CD4-positive, alpha-beta T cell (primary cell): ENCODE measurements at regions not wholly inside any gene's neighbourhood (a gene's known extent, or its start where the extent isn't known, plus 50 kb on each side); places are given as distances from the start of the nearest gene placed in this dataset.
"Not testable (repeated sequence)": the region's sequence is repeated elsewhere in the genome, so short reads cannot be mapped to it uniquely, and the experiment has no call there.

Experiments
- ATAC-seq: fragments of 200-7000 bp; cut with Tn5 transposase; one replicate; pipeline ENCODE4 v1.10.0; 2022; ENCODE audit warnings: mild to moderate bottlenecking; ENCODE audit not compliant: poor library complexity
- CTCF ChIA-PET: fragments of 350-600 bp; sonication (Branson Sonifier 250); formaldehyde crosslinking; loops from one replicate; lab custom pipeline; 2021; ENCODE audit warnings: antibody characterized with exemption, inconsistent platforms; lab: Charles Lee
- POLR2A ChIA-PET: fragments of 350-600 bp; sonication (Branson Sonifier 250); formaldehyde crosslinking; loops from one replicate; lab custom pipeline; 2021; ENCODE audit warnings: antibody characterized with exemption, inconsistent platforms; lab: Charles Lee
- DNase-seq, 14 experiments: peaks; one replicate each; pipeline ENCODE4 v3.0.0-alpha.2; 2013 to 2020; ENCODE audit warnings: mixed read lengths in 2 of 14
- H3K27ac ChIP-seq, 2 donors: one replicate each; pipeline versions ENCODE4 v1.5.1 to v1.7.0; 2013; ENCODE audit warnings: low read length in 2 of 2, low read depth in 1 of 2, mild to moderate bottlenecking in 1 of 2
- H3K27me3 ChIP-seq, 2 experiments: 1 replicate in 1 of 2; 2 replicates in 1 of 2; pipeline versions ENCODE4 v1.6.1 to v1.7.0; 2013; ENCODE audit warnings: low read length in 2 of 2, control low read depth in 1 of 2, mild to moderate bottlenecking in 1 of 2, moderate library complexity in 1 of 2; ENCODE audit not compliant: insufficient read depth in 2 of 2, control insufficient read depth in 1 of 2
- H3K36me3 ChIP-seq: one replicate; pipeline ENCODE4 v1.6.1; 2013; ENCODE audit warnings: low read length, control low read depth; ENCODE audit not compliant: insufficient read depth
- H3K4me1 ChIP-seq: one replicate; pipeline ENCODE4 v1.6.1; 2013; ENCODE audit warnings: low read length, control low read depth; ENCODE audit not compliant: insufficient read depth
- H3K4me3 ChIP-seq: one replicate; pipeline ENCODE4 v1.5.1; 2013; ENCODE audit warnings: mild to moderate bottlenecking, low read length, moderate library complexity
- H3K9me3 ChIP-seq, 2 experiments: 1 replicate in 1 of 2; 2 replicates in 1 of 2; pipeline versions ENCODE4 v1.6.1 to v1.7.0; 2013; ENCODE audit warnings: low read length in 2 of 2, mild to moderate bottlenecking in 2 of 2, control low read depth in 1 of 2, moderate library complexity in 1 of 2; ENCODE audit not compliant: control insufficient read depth in 1 of 2, insufficient read depth in 1 of 2
- H3K27ac Mint-ChIP-seq: one replicate; pipeline ENCODE4 v1.8.0; 2020; ENCODE audit warnings: mixed read lengths
- H3K27me3 Mint-ChIP-seq: one replicate; pipeline ENCODE4 v1.8.0; 2021; ENCODE audit warnings: mixed read lengths
- H3K36me3 Mint-ChIP-seq: one replicate; pipeline ENCODE4 v1.8.0; 2021; ENCODE audit warnings: low read depth, mixed read lengths
- H3K4me1 Mint-ChIP-seq: one replicate; pipeline ENCODE4 v1.8.0; 2021; ENCODE audit warnings: low read depth, mixed read lengths
- H3K4me3 Mint-ChIP-seq: one replicate; pipeline ENCODE4 v1.8.0; 2020; ENCODE audit warnings: mild to moderate bottlenecking, mixed read lengths
- H3K9me3 Mint-ChIP-seq: one replicate; pipeline ENCODE4 v1.8.0; 2020; ENCODE audit warnings: mixed read lengths
- intact Hi-C, 2 experiments: fragments of 100-400 bp; cut with DNase I in 1 of 2; cut with micrococcal nuclease in 1 of 2; formaldehyde crosslinking; loops; one replicate each; pipeline versions ENCODE4 v1.15.1 to v1.9.0; 2023 to 2025; cut with DNase I, micrococcal nuclease

DNA sequence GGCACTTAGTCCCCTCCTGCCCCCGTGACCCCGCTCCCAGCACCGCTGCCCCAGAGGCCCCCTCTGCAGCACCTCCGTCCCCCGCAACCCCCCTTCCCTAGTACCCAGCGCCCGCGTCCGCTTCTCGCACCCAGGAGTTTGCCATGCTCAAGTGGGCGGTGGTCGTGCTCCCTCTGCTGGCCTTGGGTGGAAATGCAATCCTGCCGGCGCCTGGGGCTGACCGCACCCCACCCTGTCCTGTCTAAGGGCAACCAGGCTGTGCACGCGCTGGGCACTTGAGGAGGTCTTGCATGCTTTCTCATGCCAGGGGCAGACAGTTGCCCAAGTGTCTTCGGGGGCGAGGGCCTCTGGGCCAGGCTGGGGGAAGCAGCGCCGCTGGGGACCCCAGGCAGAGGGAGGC, 1544.9 kb upstream of the USP9Y start:
- peaks cover 0 to 52% of the 10 kb centered on the region in 2 experiments for H3K9me3 ChIP-seq
- H3K4me3 ChIP-seq, H3K27ac ChIP-seq, intact Hi-C loops, H3K9me3 Mint-ChIP-seq, H3K27me3 ChIP-seq, H3K36me3 Mint-ChIP-seq, H3K36me3 ChIP-seq, ATAC-seq, H3K4me1 ChIP-seq, CTCF ChIA-PET, DNase-seq, H3K4me3 Mint-ChIP-seq, H3K27ac Mint-ChIP-seq, H3K27me3 Mint-ChIP-seq, POLR2A ChIA-PET, H3K4me1 Mint-ChIP-seq: not testable (repeated sequence)

- H3K9me3 Mint-ChIP-seq, H3K36me3 ChIP-seq, H3K4me1 ChIP-seq, CTCF ChIA-PET, H3K36me3 Mint-ChIP-seq, H3K4me3 Mint-ChIP-seq, intact Hi-C loops, H3K27me3 ChIP-seq, H3K27ac Mint-ChIP-seq, POLR2A ChIA-PET, H3K27me3 Mint-ChIP-seq, DNase-seq, ATAC-seq, H3K4me3 ChIP-seq, H3K4me1 Mint-ChIP-seq, H3K27ac ChIP-seq: not testable (repeated sequence)
- H3K9me3 ChIP-seq = peaks cover 0 to 52% of the 10 kb centered on the region in 2 experiments
Measured at GRCh38 chrY:11156846-11157245, 1544.2 kb upstream of the USP9Y start.

DNA sequence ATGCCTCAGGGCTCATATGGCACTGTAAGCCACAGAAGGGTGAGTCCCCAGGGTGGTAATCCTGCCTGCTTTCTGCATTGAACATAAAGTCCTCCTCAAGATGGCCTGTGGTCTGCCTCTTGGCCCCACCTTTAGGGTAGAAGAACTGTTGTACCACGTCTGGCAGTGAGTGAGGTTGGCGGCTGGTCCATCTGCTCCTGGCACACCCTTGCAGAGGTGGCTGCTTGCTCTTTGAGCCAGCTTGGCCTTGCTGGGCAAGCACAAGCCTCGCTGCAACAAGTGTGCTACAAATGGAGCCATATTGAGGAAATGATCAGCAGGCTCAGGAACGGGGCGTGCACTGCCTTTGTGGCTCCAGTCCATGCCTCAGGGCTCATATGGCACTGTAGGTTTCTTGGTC, 1524.0 kb upstream of the USP9Y start:
- CTCF ChIA-PET, POLR2A ChIA-PET, H3K36me3 ChIP-seq, H3K4me3 ChIP-seq, H3K27ac Mint-ChIP-seq, H3K4me1 Mint-ChIP-seq, intact Hi-C loops, H3K27me3 Mint-ChIP-seq, H3K4me1 ChIP-seq, DNase-seq, H3K4me3 Mint-ChIP-seq, H3K9me3 Mint-ChIP-seq, H3K36me3 Mint-ChIP-seq, ATAC-seq, H3K27ac ChIP-seq, H3K27me3 ChIP-seq: not testable (repeated sequence)
- peaks cover 0 to 15% of the 10 kb centered on the region in 2 experiments for H3K9me3 ChIP-seq

GRCh38 chrY:11201133-11201532, 1499.9 kb upstream of the USP9Y start:
- H3K36me3 Mint-ChIP-seq, H3K36me3 ChIP-seq, POLR2A ChIA-PET, H3K4me3 Mint-ChIP-seq, H3K4me1 Mint-ChIP-seq, H3K4me3 ChIP-seq, H3K27ac ChIP-seq, H3K27me3 Mint-ChIP-seq, H3K9me3 ChIP-seq, H3K9me3 Mint-ChIP-seq, H3K27me3 ChIP-seq, H3K4me1 ChIP-seq, intact Hi-C loops, H3K27ac Mint-ChIP-seq, CTCF ChIA-PET, ATAC-seq: not testable (repeated sequence)
- peak in 1 of 14 experiments; percentile 3 for DNase-seq

GRCh38 chrY:11214851-11215250, 1486.2 kb upstream of the USP9Y start:
- POLR2A ChIA-PET = not testable (repeated sequence)
- H3K4me3 Mint-ChIP-seq = peak overlapping the region; percentile 81

More at GRCh38 chrY:11214851-11215250, 1486.2 kb upstream of the USP9Y start:
- H3K4me1 Mint-ChIP-seq, H3K27ac ChIP-seq, H3K9me3 Mint-ChIP-seq, H3K4me1 ChIP-seq, H3K36me3 ChIP-seq, H3K36me3 Mint-ChIP-seq, H3K9me3 ChIP-seq, intact Hi-C loops, H3K27me3 Mint-ChIP-seq, H3K4me3 ChIP-seq, ATAC-seq, CTCF ChIA-PET, H3K27me3 ChIP-seq, H3K27ac Mint-ChIP-seq: not testable (repeated sequence)
- DNase-seq = peak in 3 of 14 experiments; percentile 3 to 8 (median 4)
